Nephron progenitor cell (in vitro differentiated cells): ENCODE measurements at regions not wholly inside any gene's neighbourhood (a gene's known extent, or its start where the extent isn't known, plus 50 kb on each side); places are given as distances from the start of the nearest gene placed in this dataset.

ENCODE experiments used
- DNase-seq: peaks from one replicate; pipeline ENCODE4 v3.0.0; 2021
- H3K27ac Mint-ChIP-seq: 2 replicates; pipeline ENCODE4 v1.8.0; 2021; ENCODE audit warnings: mild to moderate bottlenecking, moderate library complexity, mixed read lengths
- H3K27me3 Mint-ChIP-seq: 2 replicates; pipeline ENCODE4 v1.8.0; 2021; ENCODE audit warnings: mild to moderate bottlenecking, low read depth, mixed read lengths; ENCODE audit not compliant: poor library complexity
- H3K36me3 Mint-ChIP-seq: 2 replicates; pipeline ENCODE4 v1.8.0; 2021; ENCODE audit warnings: low read depth, mixed read lengths
- H3K4me1 Mint-ChIP-seq: 2 replicates; pipeline ENCODE4 v1.8.0; 2021; ENCODE audit warnings: mixed read lengths
- H3K4me3 Mint-ChIP-seq: 2 replicates; pipeline ENCODE4 v1.8.0; 2021; ENCODE audit warnings: mild to moderate bottlenecking, moderate library complexity, mixed read lengths
- H3K9me3 Mint-ChIP-seq: 2 replicates; pipeline ENCODE4 v1.8.0; 2021; ENCODE audit warnings: mild to moderate bottlenecking, moderate library complexity, mixed read lengths
- TF ChIP-seq, protein P1 (sequence below): fragments of 200-600 bp; sonication (generic); IDR thresholded peaks from 2 replicates; pipeline ENCODE4 v1.5.0; 2021; ENCODE audit warnings: antibody characterized with exemption

DNA sequence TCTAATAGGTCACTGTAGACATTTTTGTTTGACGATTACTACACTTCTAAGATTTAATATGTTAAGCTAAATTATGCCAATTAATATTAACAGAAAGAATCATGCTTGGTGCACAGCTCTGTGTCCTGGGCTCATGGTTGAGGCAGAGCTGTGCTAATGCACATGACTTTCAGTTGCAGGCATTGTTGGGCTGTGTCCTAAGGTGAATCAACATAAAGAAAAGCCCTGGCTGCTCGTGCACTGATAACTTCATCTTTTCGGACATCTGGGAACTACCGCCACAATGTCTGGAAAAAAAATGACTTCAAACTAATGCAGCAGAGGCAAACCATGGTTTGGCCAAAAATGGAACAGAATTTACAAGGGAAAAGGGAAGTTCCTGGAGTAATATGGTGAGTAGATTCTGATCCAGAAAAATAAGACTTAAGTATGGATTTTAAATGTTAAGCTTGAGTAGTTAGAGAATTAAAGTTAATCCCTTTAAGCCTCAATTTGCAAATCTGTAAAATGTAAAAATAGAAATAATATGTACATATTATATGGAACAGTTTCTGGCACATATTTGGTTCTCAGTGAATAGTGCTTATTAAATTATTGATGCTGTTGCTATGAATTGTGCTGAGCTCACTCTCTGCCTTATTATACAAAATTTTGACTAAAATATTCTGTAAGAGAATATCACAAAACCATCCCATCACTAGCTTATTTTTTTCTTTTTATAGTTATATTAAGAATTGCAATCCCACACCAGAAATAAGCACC, 186.1 kb downstream of the BRINP2 start:
- no peaks in the 10 kb centered on the region for H3K9me3 Mint-ChIP-seq
- no peak for DNase-seq
- peaks cover 10% of the 10 kb centered on the region for H3K27me3 Mint-ChIP-seq
- no peaks in the 10 kb centered on the region for H3K36me3 Mint-ChIP-seq
- H3K27ac Mint-ChIP-seq, result no peak overlapping the region
- TF ChIP-seq, protein P1, sequence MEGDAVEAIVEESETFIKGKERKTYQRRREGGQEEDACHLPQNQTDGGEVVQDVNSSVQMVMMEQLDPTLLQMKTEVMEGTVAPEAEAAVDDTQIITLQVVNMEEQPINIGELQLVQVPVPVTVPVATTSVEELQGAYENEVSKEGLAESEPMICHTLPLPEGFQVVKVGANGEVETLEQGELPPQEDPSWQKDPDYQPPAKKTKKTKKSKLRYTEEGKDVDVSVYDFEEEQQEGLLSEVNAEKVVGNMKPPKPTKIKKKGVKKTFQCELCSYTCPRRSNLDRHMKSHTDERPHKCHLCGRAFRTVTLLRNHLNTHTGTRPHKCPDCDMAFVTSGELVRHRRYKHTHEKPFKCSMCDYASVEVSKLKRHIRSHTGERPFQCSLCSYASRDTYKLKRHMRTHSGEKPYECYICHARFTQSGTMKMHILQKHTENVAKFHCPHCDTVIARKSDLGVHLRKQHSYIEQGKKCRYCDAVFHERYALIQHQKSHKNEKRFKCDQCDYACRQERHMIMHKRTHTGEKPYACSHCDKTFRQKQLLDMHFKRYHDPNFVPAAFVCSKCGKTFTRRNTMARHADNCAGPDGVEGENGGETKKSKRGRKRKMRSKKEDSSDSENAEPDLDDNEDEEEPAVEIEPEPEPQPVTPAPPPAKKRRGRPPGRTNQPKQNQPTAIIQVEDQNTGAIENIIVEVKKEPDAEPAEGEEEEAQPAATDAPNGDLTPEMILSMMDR, result no peak
- H3K4me1 Mint-ChIP-seq, result peaks cover 20% of the 10 kb centered on the region
- H3K4me3 Mint-ChIP-seq, result no peak overlapping the region

DNA sequence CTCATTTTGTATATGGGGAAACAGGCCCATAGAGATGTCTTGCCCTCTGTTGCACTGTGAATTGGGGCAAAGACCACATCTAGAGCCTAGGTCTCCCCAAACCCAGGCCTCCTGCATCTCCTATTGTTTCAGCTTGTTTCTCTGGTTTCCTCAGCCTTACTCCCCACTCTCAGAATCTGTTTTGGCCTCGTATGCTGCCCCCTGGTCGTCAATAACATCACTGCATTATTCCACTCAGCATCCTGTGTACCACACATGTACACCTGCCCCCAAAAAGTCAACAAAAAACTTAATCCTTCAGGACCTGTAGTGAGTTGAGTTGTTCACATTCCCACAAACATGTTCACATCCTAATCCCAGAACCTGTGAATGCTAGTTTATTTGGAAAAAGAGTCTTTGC, 184.8 kb downstream of the BRINP2 start:
- peaks cover 14% of the 10 kb centered on the region for H3K4me1 Mint-ChIP-seq
- H3K27me3 Mint-ChIP-seq, result peaks cover 7% of the 10 kb centered on the region
- no peaks in the 10 kb centered on the region for H3K9me3 Mint-ChIP-seq
- DNase-seq, result peak; percentile 42
- TF ChIP-seq, protein P1, result peak; percentile 58
- H3K27ac Mint-ChIP-seq, result no peak overlapping the region
- H3K4me3 Mint-ChIP-seq, result no peak overlapping the region
- H3K36me3 Mint-ChIP-seq, result no peaks in the 10 kb centered on the region

DNA sequence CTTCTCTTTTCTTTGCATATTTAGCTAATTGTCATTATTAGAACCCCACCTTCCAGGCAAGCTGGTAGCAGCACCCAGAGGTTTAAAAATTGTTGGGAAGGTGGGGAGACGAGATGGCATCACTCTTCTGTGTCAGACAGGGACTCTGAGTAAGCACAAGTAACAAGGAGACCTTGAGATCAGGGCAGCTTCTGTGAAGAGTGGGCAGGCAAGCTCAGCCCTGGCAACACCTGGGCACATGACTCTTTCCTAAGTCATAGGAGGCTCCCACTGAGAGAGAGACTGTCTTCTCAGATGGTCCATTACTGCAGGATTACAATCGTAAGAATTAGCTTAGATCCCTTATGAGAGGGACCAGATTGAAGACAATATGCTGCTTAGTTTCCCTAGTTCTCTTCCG, 183.5 kb downstream of the BRINP2 start:
- H3K4me1 Mint-ChIP-seq, result peaks cover 14% of the 10 kb centered on the region
- no peak overlapping the region for H3K4me3 Mint-ChIP-seq
- no peak overlapping the region for H3K27ac Mint-ChIP-seq
- TF ChIP-seq, protein P1, result no peak
- peaks cover 7% of the 10 kb centered on the region for H3K27me3 Mint-ChIP-seq
- H3K36me3 Mint-ChIP-seq, result no peaks in the 10 kb centered on the region
- H3K9me3 Mint-ChIP-seq, result no peaks in the 10 kb centered on the region
- no peak for DNase-seq

DNA sequence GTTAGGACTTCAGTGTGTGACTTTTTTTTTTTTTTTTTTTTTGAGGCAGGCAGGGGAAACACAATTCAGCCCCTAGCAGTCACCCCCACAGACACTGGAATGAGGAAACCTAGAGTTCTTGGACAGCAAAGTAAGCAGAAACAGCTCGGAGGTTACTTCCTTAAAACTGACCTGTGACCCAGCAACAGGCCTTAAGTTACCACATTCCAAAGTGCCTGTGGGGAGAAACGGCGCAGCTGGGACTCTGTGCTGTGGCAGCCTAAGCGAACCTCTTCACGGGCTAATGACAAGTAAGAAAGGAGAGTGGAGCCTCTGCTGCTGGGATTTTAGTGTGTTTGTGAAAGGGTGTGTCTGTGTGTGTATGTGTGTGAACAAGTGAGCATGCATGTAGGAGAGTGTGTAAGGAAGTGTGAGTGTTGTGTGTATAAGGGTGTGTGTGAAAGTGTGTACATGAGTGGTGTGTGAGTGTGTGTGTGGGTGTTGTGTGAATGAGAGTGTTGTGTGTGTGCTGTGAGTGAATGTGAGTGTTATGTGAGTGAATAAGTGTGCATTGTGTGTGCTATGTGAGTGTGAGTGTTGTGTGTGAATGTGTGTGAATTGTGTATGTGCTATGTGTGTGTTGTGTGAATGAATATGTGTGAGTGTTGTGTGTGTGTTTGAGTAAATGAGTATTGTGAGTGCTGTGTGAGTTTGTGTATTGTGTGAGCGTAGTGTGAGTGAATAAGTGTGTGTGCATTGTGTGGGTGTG, 180.8 kb downstream of the BRINP2 start:
- Mint-ChIP-seq H3K4me1 (peaks cover 11% of the 10 kb centered on the region), H3K27me3 (peaks cover 3% of the 10 kb centered on the region), H3K36me3 (no peaks in the 10 kb centered on the region), H3K4me3 (no peak overlapping the region), H3K9me3 (no peaks in the 10 kb centered on the region), H3K27ac (no peak overlapping the region)
- peak; percentile 64 for DNase-seq
- TF ChIP-seq, protein P1, result no peak

DNA sequence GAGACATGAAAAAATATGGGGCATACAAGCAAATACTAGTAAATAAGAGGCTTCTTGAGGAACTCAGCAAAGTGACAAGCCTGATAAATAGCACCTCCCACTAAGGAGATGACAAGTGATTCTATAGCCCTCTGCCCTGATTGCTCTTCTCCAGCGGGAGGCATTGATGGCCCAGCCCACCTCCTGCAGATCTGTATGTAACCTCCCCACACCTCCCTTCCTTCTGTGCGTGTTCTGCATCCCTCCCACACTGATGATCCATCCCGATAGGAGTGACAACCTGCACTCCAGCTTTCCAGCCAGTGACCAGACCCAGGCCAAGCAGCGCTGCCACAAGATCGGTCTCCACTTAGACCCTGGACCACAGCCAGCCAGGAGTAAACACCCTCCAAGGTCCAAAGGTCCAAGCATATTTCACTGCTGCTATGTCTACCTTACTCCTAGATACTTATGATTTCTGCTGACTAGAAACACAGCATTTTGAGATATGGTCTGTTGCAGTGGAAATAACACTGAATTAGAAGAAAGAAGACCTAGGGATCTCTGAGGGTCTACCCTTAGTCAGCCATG, 176.1 kb downstream of the BRINP2 start:
- no peak for DNase-seq
- no peak overlapping the region for H3K27ac Mint-ChIP-seq

More for the DNA sequence above, 176.1 kb downstream of the BRINP2 start:
- peaks cover 44% of the 10 kb centered on the region for H3K4me1 Mint-ChIP-seq
- H3K9me3 Mint-ChIP-seq, result no peaks in the 10 kb centered on the region
- H3K4me3 Mint-ChIP-seq, result no peak overlapping the region
- H3K27me3 Mint-ChIP-seq, result peaks cover 2% of the 10 kb centered on the region
- TF ChIP-seq, protein P1, result no peak
- H3K36me3 Mint-ChIP-seq, result no peaks in the 10 kb centered on the region
